Right renal cortex interstitium (tissue), 3 donors: ENCODE measurements at regions not wholly inside any gene's neighbourhood (a gene's known extent, or its start where the extent isn't known, plus 50 kb on each side); places are given as distances from the start of the nearest gene placed in this dataset.
"Not testable (repeated sequence)": the region's sequence is repeated elsewhere in the genome, so short reads cannot be mapped to it uniquely, and the experiment has no call there.

Source experiments
- DNase-seq, 3 donors: peaks; one replicate each; pipeline ENCODE4 v3.0.0-alpha.2; 2013; ENCODE audit warnings: low read depth in 3 of 3, low spot score in 2 of 3

GRCh38 chr9:32172256-32172655 lies 212.2 kb upstream of the ACO1 start:
- DNase-seq, result no peak

GRCh38 chr9:32177396-32177795 lies 207.0 kb upstream of the ACO1 start:
- no peak for DNase-seq

- no peak for DNase-seq
These were observed 203.8 kb upstream of the ACO1 start for GRCh38 chr9:32180597-32180996.

GRCh38 chr9:32200241-32200640 lies 184.2 kb upstream of the ACO1 start:
- DNase-seq, result no peak

- DNase-seq, result no peak
These were observed 183.5 kb upstream of the ACO1 start for GRCh38 chr9:32200896-32201295.

GRCh38 chr9:32209164-32209563 lies 175.3 kb upstream of the ACO1 start:
- not testable (repeated sequence) for DNase-seq

GRCh38 chr9:32218100-32218767 lies 166.2 kb upstream of the ACO1 start:
- DNase-seq, result no peak

- DNase-seq, result no peak
These were observed 163.7 kb upstream of the ACO1 start for GRCh38 chr9:32220750-32221149.

GRCh38 chr9:32234451-32234850 lies 150.0 kb upstream of the ACO1 start:
- DNase-seq, result no peak

- DNase-seq, result no peak
These were observed 137.3 kb upstream of the ACO1 start for GRCh38 chr9:32247168-32247567.

- DNase-seq, result no peak
These were observed 136.2 kb upstream of the ACO1 start for GRCh38 chr9:32248189-32248712.

GRCh38 chr9:32251539-32251938 lies 132.9 kb upstream of the ACO1 start:
- peak in 2 of 3 donors; percentile 71 to 74 for DNase-seq

GRCh38 chr9:32253731-32254130 lies 130.7 kb upstream of the ACO1 start:
- no peak for DNase-seq

GRCh38 chr9:32255026-32255425 lies 129.4 kb upstream of the ACO1 start:
- no peak for DNase-seq

GRCh38 chr9:32258482-32258881 lies 126.0 kb upstream of the ACO1 start:
- DNase-seq, result no peak

GRCh38 chr9:32260151-32260862 lies 124.1 kb upstream of the ACO1 start:
- DNase-seq, result peak in 1 of 3 donors; percentile 45

GRCh38 chr9:32264170-32264864 lies 120.1 kb upstream of the ACO1 start:
- DNase-seq, result no peak

GRCh38 chr9:32265037-32265436 lies 119.4 kb upstream of the ACO1 start:
- DNase-seq, result no peak

GRCh38 chr9:32278991-32279390 lies 105.5 kb upstream of the ACO1 start:
- DNase-seq, result no peak

GRCh38 chr9:32289756-32290155 lies 94.7 kb upstream of the ACO1 start:
- no peak for DNase-seq

- DNase-seq, result no peak
These were observed 93.1 kb upstream of the ACO1 start for GRCh38 chr9:32291370-32291769.

GRCh38 chr9:32292611-32293010 lies 91.8 kb upstream of the ACO1 start:
- no peak for DNase-seq
